SK-N-MC (cell line): ENCODE measurements at regions not wholly inside any gene's neighbourhood (a gene's known extent, or its start where the extent isn't known, plus 50 kb on each side); places are given as distances from the start of the nearest gene placed in this dataset.

Experiments used
- DNase-seq: peaks from one replicate; pipeline ENCODE4 v3.0.0-alpha.2; 2011; ENCODE audit warnings: low read depth, low spot score
- H3K27ac ChIP-seq: fragments of 200-600 bp; sonication (generic); 2 replicates; pipeline ENCODE4 v1.5.1; 2016; ENCODE audit warnings: mixed run types
- H3K36me3 ChIP-seq: fragments of 200-600 bp; sonication (generic); 2 replicates; pipeline ENCODE4 v1.6.1; 2017; ENCODE audit warnings: antibody characterized with exemption, low read length, mixed read lengths; ENCODE audit not compliant: insufficient read depth
- H3K4me3 ChIP-seq: fragments of 200-600 bp; sonication (generic); 2 replicates; pipeline ENCODE4 v1.5.1; 2016
- H3K9ac ChIP-seq: fragments of 200-600 bp; sonication (generic); 2 replicates; pipeline ENCODE4 v1.8.0; 2017; ENCODE audit warnings: mixed run types, mixed read lengths; ENCODE audit not compliant: insufficient read length
- H3K9me3 ChIP-seq: fragments of 200-600 bp; sonication (generic); 2 replicates; pipeline ENCODE4 v1.6.1; 2017; ENCODE audit warnings: low read depth, mild to moderate bottlenecking, antibody characterized with exemption, low read length, moderate library complexity, mixed read lengths
- EZH2 ChIP-seq: fragments of 200-600 bp; sonication (generic); IDR thresholded peaks from one replicate; pipeline ENCODE4 v1.6.1; 2017; ENCODE audit warnings: antibody characterized with exemption
- FOXP2 ChIP-seq: optimal IDR thresholded peaks from 2 replicates; pipeline ENCODE3; 2011; ENCODE audit warnings: mild to moderate bottlenecking, moderate library complexity; ENCODE audit not compliant: insufficient read depth; ENCODE audit errors: extremely low read length, control extremely low read depth
- POLR2AphosphoS5 ChIP-seq: IDR thresholded peaks from 2 replicates; pipeline ENCODE4 v1.6.1; 2012; ENCODE audit warnings: mild to moderate bottlenecking, low read depth, low read length, borderline replicate concordance

DNA sequence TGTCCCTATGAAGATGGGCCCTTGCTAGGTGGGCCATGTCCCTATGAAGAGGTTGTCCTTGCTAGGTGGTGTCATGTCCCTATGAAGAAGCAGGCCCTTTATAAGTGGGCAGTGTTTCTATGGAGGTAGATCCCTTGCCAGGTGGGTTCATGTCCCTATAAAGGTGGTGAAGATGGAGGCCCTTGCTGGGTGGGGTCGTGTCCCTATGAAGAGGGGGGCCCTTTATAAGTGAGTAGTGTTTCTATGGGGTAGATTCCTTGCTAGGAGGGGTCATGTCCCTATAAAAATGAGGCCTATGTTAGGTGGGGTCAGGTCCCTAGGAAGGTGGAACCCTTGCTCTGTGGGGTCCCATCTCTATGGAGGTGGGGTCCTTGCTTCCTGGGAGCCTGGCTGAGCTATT, 283.4 kb upstream of the IRX2 start:
- no peaks in the 10 kb centered on the region for H3K9me3 ChIP-seq
- H3K4me3 ChIP-seq, result no peak overlapping the region
- DNase-seq, result no peak
- H3K36me3 ChIP-seq, result no peaks in the 10 kb centered on the region
- TF ChIP-seq FOXP2 (no peak), POLR2AphosphoS5 (no peak), EZH2 (no peak)
- H3K9ac ChIP-seq, result no peak overlapping the region
- H3K27ac ChIP-seq, result no peak overlapping the region

GRCh38 chr5:3034449-3034848, 283.0 kb upstream of the IRX2 start:
- no peak for TF ChIP-seq FOXP2
- no peak for TF ChIP-seq POLR2AphosphoS5
- no peak for TF ChIP-seq EZH2
- Histone ChIP-seq H3K27ac (no peak overlapping the region), H3K9ac (no peak overlapping the region), H3K36me3 (no peaks in the 10 kb centered on the region), H3K9me3 (no peaks in the 10 kb centered on the region), H3K4me3 (no peak overlapping the region)
- no peak for DNase-seq

- Histone ChIP-seq H3K36me3 (no peaks in the 10 kb centered on the region), H3K4me3 (no peak overlapping the region), H3K9ac (no peak overlapping the region), H3K27ac (no peak overlapping the region), H3K9me3 (no peaks in the 10 kb centered on the region)
- TF ChIP-seq FOXP2 (no peak), POLR2AphosphoS5 (no peak), EZH2 (no peak)
- no peak for DNase-seq
Measured at GRCh38 chr5:3033033-3033755, 281.7 kb upstream of the IRX2 start.

DNA sequence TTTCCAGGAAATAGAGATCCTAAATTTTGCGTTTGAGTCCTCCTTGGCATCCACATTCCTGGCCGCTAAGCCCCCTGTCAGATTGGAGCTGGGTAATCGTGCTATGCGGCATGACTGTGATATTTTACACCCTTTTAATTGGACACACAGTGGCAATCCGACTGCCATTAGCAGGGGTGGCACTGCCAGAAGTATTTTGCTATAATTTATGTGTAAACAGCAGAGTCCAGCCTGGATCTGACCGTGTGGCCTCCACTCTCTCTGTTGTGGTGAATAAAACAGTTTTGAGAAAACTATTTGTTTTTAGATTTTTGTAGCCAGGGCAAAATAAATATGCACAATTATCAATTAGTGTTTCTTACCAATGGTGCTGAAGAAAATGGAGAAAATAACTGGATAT, 281.0 kb upstream of the IRX2 start:
- H3K36me3 ChIP-seq, result no peaks in the 10 kb centered on the region
- H3K9ac ChIP-seq, result no peak overlapping the region
- H3K4me3 ChIP-seq, result no peak overlapping the region
- no peak overlapping the region for H3K27ac ChIP-seq
- H3K9me3 ChIP-seq, result no peaks in the 10 kb centered on the region
- no peak for TF ChIP-seq POLR2AphosphoS5
- TF ChIP-seq FOXP2, result no peak
- no peak for TF ChIP-seq EZH2
- DNase-seq, result no peak

GRCh38 chr5:3031733-3032378, 280.4 kb upstream of the IRX2 start:
- TF ChIP-seq EZH2, result no peak
- TF ChIP-seq POLR2AphosphoS5, result no peak
- TF ChIP-seq FOXP2, result no peak
- Histone ChIP-seq H3K9me3 (no peaks in the 10 kb centered on the region), H3K9ac (no peak overlapping the region), H3K27ac (no peak overlapping the region), H3K36me3 (no peaks in the 10 kb centered on the region), H3K4me3 (no peak overlapping the region)
- no peak for DNase-seq

DNA sequence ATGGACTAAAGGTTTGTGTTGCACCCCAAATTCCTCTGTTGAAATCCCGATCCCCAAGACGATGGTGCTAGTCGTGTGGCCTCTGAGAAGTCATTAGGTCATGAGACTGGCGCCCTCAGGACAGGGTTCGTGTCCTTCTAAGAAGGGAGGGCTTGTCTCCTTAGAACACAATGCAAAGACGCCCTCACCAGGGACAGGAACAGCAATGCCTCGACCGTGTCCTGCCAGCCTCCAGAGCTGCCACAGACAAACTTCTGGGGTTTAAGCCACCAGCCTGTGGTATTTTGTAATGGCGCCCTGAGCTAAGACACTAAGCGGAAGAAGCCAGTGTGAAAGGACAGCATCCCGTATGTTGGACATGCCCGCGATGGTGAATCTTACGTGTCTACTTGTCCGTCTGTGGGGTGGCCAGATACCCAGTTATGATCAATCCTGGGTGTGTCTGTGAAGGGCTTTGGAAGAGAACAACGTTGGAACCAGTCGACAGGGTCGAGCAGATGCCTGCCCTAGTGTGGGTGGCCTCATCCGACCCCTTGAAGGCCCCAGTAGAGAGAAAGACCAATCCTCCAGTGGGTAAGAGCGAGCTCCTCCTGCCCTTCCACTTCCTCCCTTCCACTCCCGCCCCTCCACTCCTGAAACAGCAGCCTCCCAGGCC, 279.2 kb upstream of the IRX2 start:
- no peak overlapping the region for H3K9ac ChIP-seq
- no peaks in the 10 kb centered on the region for H3K36me3 ChIP-seq
- no peak overlapping the region for H3K4me3 ChIP-seq
- no peak overlapping the region for H3K27ac ChIP-seq
- DNase-seq, result no peak
- no peaks in the 10 kb centered on the region for H3K9me3 ChIP-seq
- no peak for TF ChIP-seq EZH2
- TF ChIP-seq FOXP2, result no peak
- no peak for TF ChIP-seq POLR2AphosphoS5

- no peak for TF ChIP-seq EZH2
- no peak for TF ChIP-seq FOXP2
- TF ChIP-seq POLR2AphosphoS5, result no peak
- Histone ChIP-seq H3K4me3 (no peak overlapping the region), H3K36me3 (no peaks in the 10 kb centered on the region), H3K9me3 (no peaks in the 10 kb centered on the region), H3K27ac (no peak overlapping the region), H3K9ac (no peak overlapping the region)
- DNase-seq, result no peak
Measured at GRCh38 chr5:3029396-3029795, 277.9 kb upstream of the IRX2 start.

DNA sequence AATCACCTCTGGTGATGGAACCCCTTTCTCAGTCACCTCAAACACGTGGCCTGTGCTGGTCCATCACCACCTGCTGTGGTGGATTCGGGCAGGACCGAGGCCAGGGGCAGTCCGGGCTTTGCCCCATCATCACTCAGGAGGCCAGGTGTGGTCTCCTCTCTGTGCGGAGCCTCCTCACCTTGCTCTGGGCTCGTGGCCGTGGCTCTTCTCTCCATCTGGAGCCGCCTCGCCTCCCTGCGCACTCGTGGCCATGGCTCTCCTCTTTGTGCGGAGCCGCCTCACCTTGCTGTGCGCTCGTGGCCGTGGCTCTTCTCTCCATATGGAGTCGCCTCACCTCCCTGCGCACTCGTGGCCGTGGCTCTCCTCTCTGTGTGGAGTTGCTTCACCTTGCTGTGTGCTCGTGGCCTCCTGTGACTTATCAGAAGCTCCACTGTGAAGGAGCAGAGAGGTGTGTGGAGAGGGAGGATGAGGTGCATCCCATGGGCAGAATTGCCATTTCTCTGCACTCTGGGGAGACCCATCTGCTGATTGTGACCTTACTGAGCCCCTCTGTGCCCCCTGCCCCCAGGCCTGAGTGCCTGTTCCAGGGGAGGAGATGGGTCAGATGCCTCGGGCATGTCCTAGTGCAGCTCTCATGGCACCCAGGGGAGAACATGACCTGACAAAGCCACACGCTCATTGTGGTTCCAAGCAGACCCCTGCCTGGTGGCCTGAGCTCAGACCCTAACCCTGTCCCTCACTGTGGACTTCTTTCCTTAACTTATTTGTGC, 276.6 kb upstream of the IRX2 start:
- no peak for TF ChIP-seq POLR2AphosphoS5
- no peak for TF ChIP-seq EZH2
- no peak for TF ChIP-seq FOXP2
- Histone ChIP-seq H3K9ac (no peak overlapping the region), H3K9me3 (no peaks in the 10 kb centered on the region)

More for the DNA sequence above, 276.6 kb upstream of the IRX2 start:
- DNase-seq, result no peak
- no peak overlapping the region for H3K27ac ChIP-seq
- no peaks in the 10 kb centered on the region for H3K36me3 ChIP-seq
- H3K4me3 ChIP-seq, result no peak overlapping the region
